ENCODE measurements at regions not wholly inside any gene's neighbourhood (a gene's known extent, or its start where the extent isn't known, plus 50 kb on each side); places are given as distances from the start of the nearest gene placed in this dataset.

GRCh38 chr10:61314273-61314672 is 138.9 kb downstream of the TMEM26 start (continued):
- no peak for TF ChIP-seq STAT6 (CRISPR knock-in tag; IDR thresholded peaks at IDR 0.05; ENCODE audit: borderline replicate concordance)
- no peak for TF ChIP-seq ZFY (CRISPR knock-in tag; IDR thresholded peaks at IDR 0.05)
- TF ChIP-seq ZSCAN25 (CRISPR knock-in tag; IDR thresholded peaks at IDR 0.05): no peak
- TF ChIP-seq, protein P1, sequence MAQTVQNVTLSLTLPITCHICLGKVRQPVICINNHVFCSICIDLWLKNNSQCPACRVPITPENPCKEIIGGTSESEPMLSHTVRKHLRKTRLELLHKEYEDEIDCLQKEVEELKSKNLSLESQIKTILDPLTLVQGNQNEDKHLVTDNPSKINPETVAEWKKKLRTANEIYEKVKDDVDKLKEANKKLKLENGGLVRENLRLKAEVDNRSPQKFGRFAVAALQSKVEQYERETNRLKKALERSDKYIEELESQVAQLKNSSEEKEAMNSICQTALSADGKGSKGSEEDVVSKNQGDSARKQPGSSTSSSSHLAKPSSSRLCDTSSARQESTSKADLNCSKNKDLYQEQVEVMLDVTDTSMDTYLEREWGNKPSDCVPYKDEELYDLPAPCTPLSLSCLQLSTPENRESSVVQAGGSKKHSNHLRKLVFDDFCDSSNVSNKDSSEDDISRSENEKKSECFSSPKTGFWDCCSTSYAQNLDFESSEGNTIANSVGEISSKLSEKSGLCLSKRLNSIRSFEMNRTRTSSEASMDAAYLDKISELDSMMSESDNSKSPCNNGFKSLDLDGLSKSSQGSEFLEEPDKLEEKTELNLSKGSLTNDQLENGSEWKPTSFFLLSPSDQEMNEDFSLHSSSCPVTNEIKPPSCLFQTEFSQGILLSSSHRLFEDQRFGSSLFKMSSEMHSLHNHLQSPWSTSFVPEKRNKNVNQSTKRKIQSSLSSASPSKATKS (CRISPR knock-in tag; IDR thresholded peaks at IDR 0.05): no peak
- no peak for TF ChIP-seq ZNF556 (CRISPR knock-in tag; IDR thresholded peaks at IDR 0.05; ENCODE audit: borderline replicate concordance)
- TF ChIP-seq ZNF879 (CRISPR knock-in tag; IDR thresholded peaks at IDR 0.05): no peak
- TF ChIP-seq KMT2A (CRISPR knock-in tag; IDR thresholded peaks at IDR 0.05): no peak
- TF ChIP-seq ZBTB42 (CRISPR knock-in tag; IDR thresholded peaks at IDR 0.05): no peak
- TF ChIP-seq, protein P2, sequence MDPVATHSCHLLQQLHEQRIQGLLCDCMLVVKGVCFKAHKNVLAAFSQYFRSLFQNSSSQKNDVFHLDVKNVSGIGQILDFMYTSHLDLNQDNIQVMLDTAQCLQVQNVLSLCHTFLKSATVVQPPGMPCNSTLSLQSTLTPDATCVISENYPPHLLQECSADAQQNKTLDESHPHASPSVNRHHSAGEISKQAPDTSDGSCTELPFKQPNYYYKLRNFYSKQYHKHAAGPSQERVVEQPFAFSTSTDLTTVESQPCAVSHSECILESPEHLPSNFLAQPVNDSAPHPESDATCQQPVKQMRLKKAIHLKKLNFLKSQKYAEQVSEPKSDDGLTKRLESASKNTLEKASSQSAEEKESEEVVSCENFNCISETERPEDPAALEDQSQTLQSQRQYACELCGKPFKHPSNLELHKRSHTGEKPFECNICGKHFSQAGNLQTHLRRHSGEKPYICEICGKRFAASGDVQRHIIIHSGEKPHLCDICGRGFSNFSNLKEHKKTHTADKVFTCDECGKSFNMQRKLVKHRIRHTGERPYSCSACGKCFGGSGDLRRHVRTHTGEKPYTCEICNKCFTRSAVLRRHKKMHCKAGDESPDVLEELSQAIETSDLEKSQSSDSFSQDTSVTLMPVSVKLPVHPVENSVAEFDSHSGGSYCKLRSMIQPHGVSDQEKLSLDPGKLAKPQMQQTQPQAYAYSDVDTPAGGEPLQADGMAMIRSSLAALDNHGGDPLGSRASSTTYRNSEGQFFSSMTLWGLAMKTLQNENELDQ (CRISPR knock-in tag; IDR thresholded peaks at IDR 0.05; ENCODE audit: borderline replicate concordance): no peak
- TF ChIP-seq ZNF367 (CRISPR knock-in tag; IDR thresholded peaks at IDR 0.05; ENCODE audit: borderline replicate concordance): no peak
